Nephron progenitor cell (in vitro differentiated cells): ENCODE measurements at regions not wholly inside any gene's neighbourhood (a gene's known extent, or its start where the extent isn't known, plus 50 kb on each side); places are given as distances from the start of the nearest gene placed in this dataset.

Source experiments
- DNase-seq: peaks from one replicate; pipeline ENCODE4 v3.0.0; 2021
- H3K27ac Mint-ChIP-seq: 2 replicates; pipeline ENCODE4 v1.8.0; 2021; ENCODE audit warnings: mild to moderate bottlenecking, moderate library complexity, mixed read lengths
- H3K27me3 Mint-ChIP-seq: 2 replicates; pipeline ENCODE4 v1.8.0; 2021; ENCODE audit warnings: mild to moderate bottlenecking, low read depth, mixed read lengths; ENCODE audit not compliant: poor library complexity
- H3K36me3 Mint-ChIP-seq: 2 replicates; pipeline ENCODE4 v1.8.0; 2021; ENCODE audit warnings: low read depth, mixed read lengths
- H3K4me1 Mint-ChIP-seq: 2 replicates; pipeline ENCODE4 v1.8.0; 2021; ENCODE audit warnings: mixed read lengths
- H3K4me3 Mint-ChIP-seq: 2 replicates; pipeline ENCODE4 v1.8.0; 2021; ENCODE audit warnings: mild to moderate bottlenecking, moderate library complexity, mixed read lengths
- H3K9me3 Mint-ChIP-seq: 2 replicates; pipeline ENCODE4 v1.8.0; 2021; ENCODE audit warnings: mild to moderate bottlenecking, moderate library complexity, mixed read lengths
- CTCF ChIP-seq: fragments of 200-600 bp; sonication (generic); IDR thresholded peaks from 2 replicates; pipeline ENCODE4 v1.5.0; 2021; ENCODE audit warnings: antibody characterized with exemption

- Mint-ChIP-seq H3K9me3 (peaks cover 15% of the 10 kb centered on the region), H3K27ac (peak overlapping the region; percentile 93), H3K4me1 (peaks cover 18% of the 10 kb centered on the region), H3K4me3 (no peak overlapping the region), H3K36me3 (no peaks in the 10 kb centered on the region), H3K27me3 (peaks cover 34% of the 10 kb centered on the region)
- DNase-seq = no peak
- no peak for TF ChIP-seq CTCF
Measured at GRCh38 chr14:101004176-101004575, 100.7 kb upstream of the RTL1 start.

DNA sequence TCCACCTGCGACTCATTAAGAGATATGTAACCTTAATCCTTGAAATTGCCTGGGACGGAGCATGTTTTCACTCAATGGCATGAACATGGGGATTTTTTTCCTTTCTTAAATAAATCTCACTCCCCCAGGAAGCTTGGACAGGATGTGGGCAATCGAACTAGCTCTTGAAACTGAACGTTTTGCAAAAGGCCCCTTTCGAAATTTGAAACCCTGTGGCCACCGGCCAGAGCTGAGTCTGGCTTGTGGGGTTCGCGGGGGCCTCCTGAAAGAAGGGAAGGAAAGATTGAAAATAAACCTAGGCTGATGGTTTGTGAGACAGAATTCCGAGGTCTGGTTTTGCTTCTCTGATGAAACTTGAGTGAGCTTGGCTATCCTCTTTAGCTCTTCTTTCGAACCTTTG, 101.4 kb upstream of the RTL1 start:
- peaks cover 18% of the 10 kb centered on the region for H3K4me1 Mint-ChIP-seq
- H3K27me3 Mint-ChIP-seq = peaks cover 29% of the 10 kb centered on the region
- TF ChIP-seq CTCF = no peak
- H3K4me3 Mint-ChIP-seq = peak overlapping the region; percentile 60
- no peaks in the 10 kb centered on the region for H3K36me3 Mint-ChIP-seq
- peaks cover 15% of the 10 kb centered on the region for H3K9me3 Mint-ChIP-seq
- H3K27ac Mint-ChIP-seq = peak overlapping the region; percentile 93
- no peak for DNase-seq

DNA sequence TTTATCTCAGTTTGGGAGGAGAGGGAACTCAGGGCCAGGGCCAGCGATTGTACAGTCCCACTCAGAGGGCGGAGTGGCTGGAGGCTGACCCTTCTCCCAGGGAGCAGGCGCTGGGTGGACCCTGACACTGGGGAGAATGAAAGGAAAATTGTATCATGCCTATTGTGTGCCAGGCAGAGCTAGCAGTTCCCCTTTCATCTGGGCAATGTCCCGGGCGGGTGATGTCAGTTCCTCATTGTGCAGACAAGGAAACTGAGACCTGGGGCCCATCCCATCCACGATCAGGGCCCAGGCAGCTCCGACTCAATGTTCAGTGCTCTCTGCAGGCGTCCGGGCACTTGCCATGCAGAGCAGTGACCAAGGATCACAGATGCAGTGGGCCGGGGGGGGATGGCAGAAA, 101.9 kb upstream of the RTL1 start:
- Mint-ChIP-seq H3K36me3 (no peaks in the 10 kb centered on the region), H3K27ac (peak overlapping the region; percentile 93), H3K4me1 (peaks cover 18% of the 10 kb centered on the region), H3K4me3 (peak overlapping the region; percentile 60), H3K27me3 (peaks cover 25% of the 10 kb centered on the region), H3K9me3 (peaks cover 14% of the 10 kb centered on the region)
- TF ChIP-seq CTCF = no peak
- DNase-seq = no peak

- Mint-ChIP-seq H3K4me3 (no peak overlapping the region), H3K27ac (no peak overlapping the region), H3K4me1 (peaks cover 18% of the 10 kb centered on the region), H3K27me3 (peaks cover 22% of the 10 kb centered on the region), H3K36me3 (no peaks in the 10 kb centered on the region), H3K9me3 (peaks cover 13% of the 10 kb centered on the region)
- no peak for DNase-seq
- TF ChIP-seq CTCF = no peak
Measured at GRCh38 chr14:101006008-101006407, 102.5 kb upstream of the RTL1 start.

DNA sequence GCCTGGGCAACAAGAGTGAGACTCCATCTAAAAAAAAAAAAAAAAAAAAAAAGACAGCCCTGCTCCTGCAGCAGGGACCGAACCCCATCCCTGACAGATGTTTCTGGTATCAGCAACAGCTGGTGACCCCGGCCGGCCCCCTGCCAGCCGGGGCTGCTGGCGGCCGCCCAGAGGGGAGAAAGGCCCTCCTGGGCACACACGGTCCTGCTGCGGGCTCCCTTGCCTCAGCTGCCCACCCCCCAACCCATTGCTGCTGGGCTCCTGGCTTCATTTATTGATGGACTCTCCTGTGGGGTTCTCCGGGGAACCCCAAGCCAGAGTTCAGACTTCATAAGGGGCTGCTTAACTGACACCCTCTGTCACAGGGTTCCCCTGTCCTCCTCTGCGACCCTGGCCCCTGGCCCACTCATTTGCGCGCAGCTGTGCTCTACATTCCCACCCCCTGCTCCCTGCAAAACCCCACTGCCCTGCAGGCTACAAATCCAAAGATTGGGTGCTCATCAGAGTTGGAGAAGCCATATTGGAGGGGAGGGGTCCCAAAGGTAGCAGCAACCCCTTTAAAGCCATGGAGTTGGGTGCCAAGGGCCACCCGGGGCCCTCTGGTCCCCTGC, 103.6 kb upstream of the RTL1 start:
- peaks cover 23% of the 10 kb centered on the region for H3K9me3 Mint-ChIP-seq
- DNase-seq = no peak
- H3K27me3 Mint-ChIP-seq = peaks cover 13% of the 10 kb centered on the region
- H3K27ac Mint-ChIP-seq = no peak overlapping the region
- peaks cover 18% of the 10 kb centered on the region for H3K4me1 Mint-ChIP-seq
- peaks cover under 1% of the 10 kb centered on the region for H3K36me3 Mint-ChIP-seq
- no peak for TF ChIP-seq CTCF
- no peak overlapping the region for H3K4me3 Mint-ChIP-seq

DNA sequence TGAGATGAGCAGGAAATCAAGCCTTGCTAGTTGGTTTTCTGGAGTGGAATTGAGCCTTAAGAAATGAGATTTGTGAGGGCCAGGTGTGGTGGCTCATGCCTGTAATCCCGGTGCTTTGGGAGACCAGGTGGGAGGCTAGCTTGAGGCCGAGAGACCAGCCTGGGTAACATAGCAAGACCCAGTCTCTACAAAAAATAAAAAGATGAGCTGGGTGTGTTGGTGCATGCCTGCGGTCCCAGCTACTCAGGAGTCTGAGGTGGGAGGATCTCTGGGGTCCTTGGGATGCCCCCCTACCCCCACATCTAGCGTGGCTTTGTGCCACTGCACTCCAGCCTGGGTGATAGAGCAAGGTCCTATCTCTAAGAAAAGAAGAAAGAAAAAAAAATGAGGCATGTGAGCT, 104.2 kb upstream of the RTL1 start:
- Mint-ChIP-seq H3K4me1 (peaks cover 18% of the 10 kb centered on the region), H3K36me3 (peaks cover 7% of the 10 kb centered on the region), H3K27me3 (peaks cover 13% of the 10 kb centered on the region), H3K9me3 (peaks cover 23% of the 10 kb centered on the region), H3K27ac (no peak overlapping the region), H3K4me3 (no peak overlapping the region)
- no peak for TF ChIP-seq CTCF
- no peak for DNase-seq
